ENCODE measurements at regions not wholly inside any gene's neighbourhood (a gene's known extent, or its start where the extent isn't known, plus 50 kb on each side); places are given as distances from the start of the nearest gene placed in this dataset.

DNA sequence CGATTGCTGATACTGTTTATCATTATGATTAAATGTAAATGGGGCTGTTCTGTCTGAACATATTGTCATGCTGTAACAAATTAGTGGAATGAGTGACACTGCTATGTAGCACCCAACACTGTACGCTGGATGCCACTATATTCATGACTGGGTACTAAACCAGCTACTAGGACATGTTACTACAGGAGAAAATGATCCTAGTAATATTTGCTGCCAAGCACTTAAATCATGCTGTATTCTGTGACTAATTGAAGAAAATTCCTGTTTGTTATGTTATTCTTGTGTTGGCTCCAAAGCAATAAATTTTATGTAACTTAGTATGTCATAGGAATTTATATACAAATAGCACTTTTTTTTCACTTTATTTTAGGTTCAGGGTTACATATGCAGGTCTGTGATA is 804.2 kb downstream of the CENPC start:
- TF ChIP-seq, protein P1, sequence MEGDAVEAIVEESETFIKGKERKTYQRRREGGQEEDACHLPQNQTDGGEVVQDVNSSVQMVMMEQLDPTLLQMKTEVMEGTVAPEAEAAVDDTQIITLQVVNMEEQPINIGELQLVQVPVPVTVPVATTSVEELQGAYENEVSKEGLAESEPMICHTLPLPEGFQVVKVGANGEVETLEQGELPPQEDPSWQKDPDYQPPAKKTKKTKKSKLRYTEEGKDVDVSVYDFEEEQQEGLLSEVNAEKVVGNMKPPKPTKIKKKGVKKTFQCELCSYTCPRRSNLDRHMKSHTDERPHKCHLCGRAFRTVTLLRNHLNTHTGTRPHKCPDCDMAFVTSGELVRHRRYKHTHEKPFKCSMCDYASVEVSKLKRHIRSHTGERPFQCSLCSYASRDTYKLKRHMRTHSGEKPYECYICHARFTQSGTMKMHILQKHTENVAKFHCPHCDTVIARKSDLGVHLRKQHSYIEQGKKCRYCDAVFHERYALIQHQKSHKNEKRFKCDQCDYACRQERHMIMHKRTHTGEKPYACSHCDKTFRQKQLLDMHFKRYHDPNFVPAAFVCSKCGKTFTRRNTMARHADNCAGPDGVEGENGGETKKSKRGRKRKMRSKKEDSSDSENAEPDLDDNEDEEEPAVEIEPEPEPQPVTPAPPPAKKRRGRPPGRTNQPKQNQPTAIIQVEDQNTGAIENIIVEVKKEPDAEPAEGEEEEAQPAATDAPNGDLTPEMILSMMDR (conservative IDR thresholded peaks at IDR 0.05 in 1 of 2, IDR thresholded peaks at IDR 0.05 in 1 of 2; ENCODE audit: low read depth in 1 of 2, low read length in 2 of 2): no peak
- TF ChIP-seq EZH2 (IDR thresholded peaks at IDR 0.05; ENCODE audit: low read length, missing control alignments): no peak
